GM21825 (cell line): ENCODE measurements at regions not wholly inside any gene's neighbourhood (a gene's known extent, or its start where the extent isn't known, plus 50 kb on each side); places are given as distances from the start of the nearest gene placed in this dataset.
"Not testable (repeated sequence)": the region's sequence is repeated elsewhere in the genome, so short reads cannot be mapped to it uniquely, and the experiment has no call there.

ENCODE experiments used
- ATAC-seq: cut with Tn5 transposase; IDR thresholded peaks from one replicate; pipeline ENCODE4 v1.9.1; 2021; ENCODE audit warnings: mild to moderate bottlenecking, moderate library complexity; ENCODE audit not compliant: unreplicated experiment

GRCh38 chr2:56934866-56935265, 751.1 kb downstream of the CCDC85A start:
- no peak for ATAC-seq

- ATAC-seq = no peak
Observed at GRCh38 chr2:56940054-56940453, 756.3 kb downstream of the CCDC85A start.

GRCh38 chr2:56952871-56953270, 769.1 kb downstream of the CCDC85A start:
- no peak for ATAC-seq

- ATAC-seq = no peak
Observed at GRCh38 chr2:56960581-56960980, 776.8 kb downstream of the CCDC85A start.

- ATAC-seq = no peak
Observed at GRCh38 chr2:56962673-56963072, 778.9 kb downstream of the CCDC85A start.

- ATAC-seq = no peak
Observed at GRCh38 chr2:56969513-56969912, 785.7 kb downstream of the CCDC85A start.

GRCh38 chr2:56971383-56971974, 787.7 kb downstream of the CCDC85A start:
- no peak for ATAC-seq

- no peak for ATAC-seq
Observed at GRCh38 chr2:56981554-56981953, 797.8 kb downstream of the CCDC85A start.

GRCh38 chr2:56985609-56986008, 801.8 kb downstream of the CCDC85A start:
- no peak for ATAC-seq

GRCh38 chr2:57022496-57022895, 838.7 kb downstream of the CCDC85A start:
- no peak for ATAC-seq

- no peak for ATAC-seq
Observed at GRCh38 chr2:57044931-57045635, 861.3 kb downstream of the CCDC85A start.

- no peak for ATAC-seq
Observed at GRCh38 chr2:57049273-57049672, 865.5 kb downstream of the CCDC85A start.

GRCh38 chr2:57050007-57050406, 866.2 kb downstream of the CCDC85A start:
- no peak for ATAC-seq

GRCh38 chr2:57066301-57066700, 882.5 kb downstream of the CCDC85A start:
- ATAC-seq = not testable (repeated sequence)

- no peak for ATAC-seq
Observed at GRCh38 chr2:57075226-57075625, 891.4 kb downstream of the CCDC85A start.

- ATAC-seq = no peak
Observed at GRCh38 chr2:57080035-57080434, 896.2 kb downstream of the CCDC85A start.

GRCh38 chr2:57084697-57085281, 901.0 kb downstream of the CCDC85A start:
- ATAC-seq = no peak

GRCh38 chr2:57093020-57093419, 909.2 kb downstream of the CCDC85A start:
- ATAC-seq = no peak

- no peak for ATAC-seq
Observed at GRCh38 chr2:57097855-57098254, 914.1 kb downstream of the CCDC85A start.

- ATAC-seq = no peak
Observed at GRCh38 chr2:57100436-57100835, 916.6 kb downstream of the CCDC85A start.

GRCh38 chr2:57105694-57106093, 921.9 kb downstream of the CCDC85A start:
- no peak for ATAC-seq

GRCh38 chr2:57107353-57107752, 923.6 kb downstream of the CCDC85A start:
- ATAC-seq = no peak
